ENCODE measurements at regions not wholly inside any gene's neighbourhood (a gene's known extent, or its start where the extent isn't known, plus 50 kb on each side); places are given as distances from the start of the nearest gene placed in this dataset.

DNA sequence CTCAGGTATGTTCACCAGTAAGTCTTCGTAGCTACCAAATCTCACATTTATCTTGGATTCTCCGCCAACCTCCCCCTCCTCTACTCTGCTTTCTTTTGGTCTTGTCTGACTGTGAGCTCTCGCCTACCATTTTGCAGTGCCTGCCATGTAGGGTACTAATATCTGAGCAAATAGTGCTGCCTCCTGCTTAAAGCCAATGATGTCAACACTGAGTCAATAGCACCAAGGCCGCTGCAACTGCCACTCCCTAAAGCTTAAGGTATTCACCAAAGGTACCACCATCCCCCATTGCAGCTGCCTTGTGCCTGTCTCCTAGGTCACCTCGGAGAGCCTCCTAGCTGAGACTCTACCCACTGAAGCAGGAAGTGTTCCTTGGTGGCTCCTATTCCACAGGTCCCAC is 114.8 kb upstream of the FUT8 start:
- no TSS peak for BruUV-seq (replicated peaks)
- DNase-seq (ENCODE audit: unreplicated experiment), result no peak
- ChIA-PET CTCF (interaction anchor here (0.7 kb wide), 2 partner anchors 13 to 668 kb away, joined by 3 read pairs; no protein-coding TSS in a partner anchor), POLR2A (no interaction called here)
- Mint-ChIP-seq H3K4me1 (ENCODE audit: insufficient read depth, unreplicated experiment) (peaks cover 6% of the 10 kb centered on the region), H3K27ac (ENCODE audit: low read depth, unreplicated experiment) (no peak overlapping the region), H3K27me3 (ENCODE audit: insufficient read depth, unreplicated experiment) (no peaks in the 10 kb centered on the region), H3K36me3 (ENCODE audit: insufficient read depth, unreplicated experiment) (no peaks in the 10 kb centered on the region), H3K9me3 (ENCODE audit: unreplicated experiment) (no peaks in the 10 kb centered on the region), H3K4me3 (ENCODE audit: unreplicated experiment) (no peak overlapping the region)
- intact Hi-C loops (cut with micrococcal nuclease), result no loop called here
- no peak for TF ChIP-seq CTCF (IDR thresholded peaks at IDR 0.05; ENCODE audit: unreplicated experiment)

GRCh38 chr14:65299826-65300225 is 112.7 kb upstream of the FUT8 start:
- no peak for DNase-seq (ENCODE audit: unreplicated experiment)
- Mint-ChIP-seq H3K9me3 (ENCODE audit: unreplicated experiment) (no peaks in the 10 kb centered on the region), H3K4me1 (ENCODE audit: insufficient read depth, unreplicated experiment) (peaks cover 17% of the 10 kb centered on the region), H3K27ac (ENCODE audit: low read depth, unreplicated experiment) (no peak overlapping the region), H3K36me3 (ENCODE audit: insufficient read depth, unreplicated experiment) (no peaks in the 10 kb centered on the region), H3K27me3 (ENCODE audit: insufficient read depth, unreplicated experiment) (no peaks in the 10 kb centered on the region), H3K4me3 (ENCODE audit: unreplicated experiment) (no peak overlapping the region)
- intact Hi-C loops (cut with micrococcal nuclease), result no loop called here
- BruUV-seq (replicated peaks), result no TSS peak
- ChIA-PET CTCF (interaction anchor here (0.7 kb wide), 1 partner anchor 165 kb away, joined by 3 read pairs; no protein-coding TSS in a partner anchor), POLR2A (no interaction called here)
- no peak for TF ChIP-seq CTCF (IDR thresholded peaks at IDR 0.05; ENCODE audit: unreplicated experiment)

- Mint-ChIP-seq H3K36me3 (ENCODE audit: insufficient read depth, unreplicated experiment) (no peaks in the 10 kb centered on the region), H3K9me3 (ENCODE audit: unreplicated experiment) (no peaks in the 10 kb centered on the region), H3K4me1 (ENCODE audit: insufficient read depth, unreplicated experiment) (peaks cover 17% of the 10 kb centered on the region), H3K4me3 (ENCODE audit: unreplicated experiment) (no peak overlapping the region), H3K27me3 (ENCODE audit: insufficient read depth, unreplicated experiment) (no peaks in the 10 kb centered on the region), H3K27ac (ENCODE audit: low read depth, unreplicated experiment) (no peak overlapping the region)
- DNase-seq (ENCODE audit: unreplicated experiment), result no peak
- POLR2A ChIA-PET, result no interaction called here
- no peak for TF ChIP-seq CTCF (IDR thresholded peaks at IDR 0.05; ENCODE audit: unreplicated experiment)
- intact Hi-C loops (cut with micrococcal nuclease), result no loop called here
- BruUV-seq (replicated peaks), result no TSS peak
- CTCF ChIA-PET, result interaction anchor here (0.6 to 1.5 kb wide), 4 partner anchors 29 to 139 kb away, joined by 3 to 5 read pairs (median 4); no protein-coding TSS in a partner anchor
Observed at GRCh38 chr14:65301862-65302539, 110.5 kb upstream of the FUT8 start.

DNA sequence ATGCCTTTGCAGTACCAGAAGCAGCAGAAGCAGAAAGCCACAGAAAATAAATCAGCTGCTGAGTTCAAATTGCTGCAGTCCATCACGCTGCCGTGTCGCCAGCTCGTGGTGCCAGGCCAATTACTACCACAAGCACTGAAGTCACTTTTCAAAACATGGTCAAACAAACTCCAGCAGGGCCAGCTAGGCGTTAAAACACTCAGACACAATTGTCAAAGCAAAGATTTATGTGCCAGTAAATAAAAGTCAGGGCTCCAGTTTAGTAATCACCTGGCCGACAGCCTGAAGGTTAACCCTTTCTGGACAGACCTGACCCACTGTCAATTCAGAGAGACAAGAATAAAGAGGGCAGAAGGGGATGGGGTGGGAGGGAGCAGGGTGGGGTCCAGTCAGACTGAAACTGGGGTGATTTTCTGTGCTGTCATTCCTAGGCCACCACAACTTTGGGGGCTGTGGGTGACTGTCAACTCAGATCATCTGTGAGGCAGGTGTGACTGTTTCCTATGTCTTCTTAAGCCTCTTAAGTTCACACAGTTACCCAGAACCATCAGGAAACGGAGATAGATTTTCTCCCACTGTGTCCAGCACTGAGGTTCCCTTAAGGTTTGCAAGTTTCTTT is 109.8 kb upstream of the FUT8 start:
- Mint-ChIP-seq H3K36me3 (ENCODE audit: insufficient read depth, unreplicated experiment) (no peaks in the 10 kb centered on the region), H3K4me1 (ENCODE audit: insufficient read depth, unreplicated experiment) (peaks cover 17% of the 10 kb centered on the region), H3K27ac (ENCODE audit: low read depth, unreplicated experiment) (no peak overlapping the region), H3K27me3 (ENCODE audit: insufficient read depth, unreplicated experiment) (no peaks in the 10 kb centered on the region), H3K9me3 (ENCODE audit: unreplicated experiment) (no peaks in the 10 kb centered on the region), H3K4me3 (ENCODE audit: unreplicated experiment) (no peak overlapping the region)
- ChIA-PET POLR2A (no interaction called here), CTCF (interaction anchor here (0.8 to 1.5 kb wide), 2 partner anchors 41 to 139 kb away, joined by 4 to 5 read pairs; no protein-coding TSS in a partner anchor)
- intact Hi-C loops (cut with micrococcal nuclease), result no loop called here
- BruUV-seq (replicated peaks), result no TSS peak
- DNase-seq (ENCODE audit: unreplicated experiment), result peak; percentile 16
- no peak for TF ChIP-seq CTCF (IDR thresholded peaks at IDR 0.05; ENCODE audit: unreplicated experiment)

Data from MCF 10A (cell line).